ENCODE measurements at regions not wholly inside any gene's neighbourhood (a gene's known extent, or its start where the extent isn't known, plus 50 kb on each side); places are given as distances from the start of the nearest gene placed in this dataset.

- Histone ChIP-seq H3K4me1 (ENCODE audit: insufficient read depth) (no peaks in the 10 kb centered on the region), H4K20me1 (ENCODE audit: insufficient read depth, poor library complexity, severe bottlenecking) (no peaks in the 10 kb centered on the region), H3K79me2 (no peaks in the 10 kb centered on the region), H3K27me3 (no peaks in the 10 kb centered on the region), H3K36me3 (replicated peaks; ENCODE audit: insufficient read depth, low read depth) (no peaks in the 10 kb centered on the region), H3K27ac (no peak overlapping the region), H3K4me2 (no peak overlapping the region), H3K9me3 (ENCODE audit: low read depth) (no peaks in the 10 kb centered on the region), H2AFZ (no peak overlapping the region), H3K4me3 (no peak overlapping the region), H3K9me2 (replicated peaks; ENCODE audit: insufficient read depth) (no peaks in the 10 kb centered on the region)
- TF ChIP-seq EZH2phosphoT487 (IDR thresholded peaks at IDR 0.05; ENCODE audit: low read depth, severe bottlenecking, unreplicated experiment) (no peak), EZH2 (IDR thresholded peaks at IDR 0.05; ENCODE audit: borderline replicate concordance) (no peak), CTCF (IDR thresholded peaks at IDR 0.05; ENCODE audit: poor library complexity) (no peak)
- no peak for DNase-seq (ENCODE audit: low spot score)
- 68% methylated on average over 4 of the region's 4 CpGs for WGBS (ENCODE audit: low lambda C conversion rate, missing lambda C conversion rate)
These were observed 299.3 kb downstream of the SHQ1 start for GRCh38 chr3:72548981-72549380.

- WGBS (ENCODE audit: low lambda C conversion rate, missing lambda C conversion rate) = 4% methylated on average over 1 of the region's 1 CpG
- DNase-seq (ENCODE audit: low spot score) = no peak
These were observed 299.8 kb downstream of the SHQ1 start for GRCh38 chr3:72548461-72548860.

GRCh38 chr3:72547183-72547582 is 301.1 kb downstream of the SHQ1 start:
- Histone ChIP-seq H2AFZ (no peak overlapping the region), H3K27ac (no peak overlapping the region), H3K9me3 (ENCODE audit: low read depth) (no peaks in the 10 kb centered on the region), H3K4me2 (no peak overlapping the region), H3K9me2 (replicated peaks; ENCODE audit: insufficient read depth) (no peaks in the 10 kb centered on the region), H3K4me3 (no peak overlapping the region), H3K4me1 (ENCODE audit: insufficient read depth) (no peaks in the 10 kb centered on the region), H4K20me1 (ENCODE audit: insufficient read depth, poor library complexity, severe bottlenecking) (no peaks in the 10 kb centered on the region), H3K27me3 (no peaks in the 10 kb centered on the region), H3K79me2 (no peaks in the 10 kb centered on the region), H3K36me3 (replicated peaks; ENCODE audit: insufficient read depth, low read depth) (no peaks in the 10 kb centered on the region)
- WGBS (ENCODE audit: low lambda C conversion rate, missing lambda C conversion rate) = 98% methylated on average over 3 of the region's 3 CpGs
- TF ChIP-seq EZH2 (IDR thresholded peaks at IDR 0.05; ENCODE audit: borderline replicate concordance) (no peak), EZH2phosphoT487 (IDR thresholded peaks at IDR 0.05; ENCODE audit: low read depth, severe bottlenecking, unreplicated experiment) (no peak), CTCF (IDR thresholded peaks at IDR 0.05; ENCODE audit: poor library complexity) (no peak)
- DNase-seq (ENCODE audit: low spot score) = no peak

More at GRCh38 chr3:72548461-72548860, 299.8 kb downstream of the SHQ1 start:
- no peak overlapping the region for H3K4me3 ChIP-seq
- no peak for TF ChIP-seq EZH2phosphoT487 (IDR thresholded peaks at IDR 0.05; ENCODE audit: low read depth, severe bottlenecking, unreplicated experiment)
- TF ChIP-seq EZH2 (IDR thresholded peaks at IDR 0.05; ENCODE audit: borderline replicate concordance) = no peak
- TF ChIP-seq CTCF (IDR thresholded peaks at IDR 0.05; ENCODE audit: poor library complexity) = no peak
- no peaks in the 10 kb centered on the region for H4K20me1 ChIP-seq (ENCODE audit: insufficient read depth, poor library complexity, severe bottlenecking)
- no peaks in the 10 kb centered on the region for H3K79me2 ChIP-seq
- H3K27me3 ChIP-seq = no peaks in the 10 kb centered on the region
- no peak overlapping the region for H2AFZ ChIP-seq
- no peak overlapping the region for H3K4me2 ChIP-seq
- H3K27ac ChIP-seq = no peak overlapping the region
- no peaks in the 10 kb centered on the region for H3K4me1 ChIP-seq (ENCODE audit: insufficient read depth)
- no peaks in the 10 kb centered on the region for H3K36me3 ChIP-seq (replicated peaks; ENCODE audit: insufficient read depth, low read depth)
- H3K9me2 ChIP-seq (replicated peaks; ENCODE audit: insufficient read depth) = no peaks in the 10 kb centered on the region
- no peaks in the 10 kb centered on the region for H3K9me3 ChIP-seq (ENCODE audit: low read depth)

- H4K20me1 ChIP-seq (ENCODE audit: insufficient read depth, poor library complexity, severe bottlenecking) = no peaks in the 10 kb centered on the region
- DNase-seq (ENCODE audit: low spot score) = no peak
- WGBS (ENCODE audit: low lambda C conversion rate, missing lambda C conversion rate) = 76% methylated on average over 4 of the region's 4 CpGs
- no peak overlapping the region for H2AFZ ChIP-seq
- H3K4me2 ChIP-seq = no peak overlapping the region
- TF ChIP-seq EZH2 (IDR thresholded peaks at IDR 0.05; ENCODE audit: borderline replicate concordance) (no peak), EZH2phosphoT487 (IDR thresholded peaks at IDR 0.05; ENCODE audit: low read depth, severe bottlenecking, unreplicated experiment) (no peak), CTCF (IDR thresholded peaks at IDR 0.05; ENCODE audit: poor library complexity) (no peak)
- no peaks in the 10 kb centered on the region for H3K9me2 ChIP-seq (replicated peaks; ENCODE audit: insufficient read depth)
- H3K4me3 ChIP-seq = no peak overlapping the region
- H3K36me3 ChIP-seq (replicated peaks; ENCODE audit: insufficient read depth, low read depth) = no peaks in the 10 kb centered on the region
- no peaks in the 10 kb centered on the region for H3K27me3 ChIP-seq
- no peaks in the 10 kb centered on the region for H3K79me2 ChIP-seq
- H3K27ac ChIP-seq = no peak overlapping the region
- no peaks in the 10 kb centered on the region for H3K4me1 ChIP-seq (ENCODE audit: insufficient read depth)
- H3K9me3 ChIP-seq (ENCODE audit: low read depth) = no peaks in the 10 kb centered on the region
These were observed 304.0 kb downstream of the SHQ1 start for GRCh38 chr3:72544239-72544638.

Measured in hepatocyte (in vitro differentiated cells).